RWPE2 (cell line): ENCODE measurements at regions not wholly inside any gene's neighbourhood (a gene's known extent, or its start where the extent isn't known, plus 50 kb on each side); places are given as distances from the start of the nearest gene placed in this dataset.

ENCODE experiments used
- ATAC-seq: fragments of 200-7000 bp; cut with Tn5 transposase; 3 replicates; pipeline ENCODE4 v1.9.1; 2021; ENCODE audit warnings: low read depth
- DNase-seq: peaks from one replicate; pipeline ENCODE4 v3.0.0-alpha.2; 2020; ENCODE audit warnings: low spot score
- H3K27ac ChIP-seq: fragments of 450-650 bp; 2 replicates; pipeline ENCODE4 v1.5.1; 2017; ENCODE audit warnings: mild to moderate bottlenecking; ENCODE audit not compliant: poor library complexity, severe bottlenecking
- H3K27me3 ChIP-seq: fragments of 250-450 bp; sonication (Bioruptor Pico); 2 replicates; pipeline ENCODE4 v1.5.1; 2021; ENCODE audit warnings: mild to moderate bottlenecking, moderate library complexity; ENCODE audit not compliant: insufficient read depth, poor library complexity, severe bottlenecking
- H3K36me3 ChIP-seq: fragments of 250-450 bp; sonication (Bioruptor Pico); 2 replicates; pipeline ENCODE4 v1.5.1; 2020; ENCODE audit warnings: low read depth, mild to moderate bottlenecking, moderate library complexity
- H3K4me1 ChIP-seq: fragments of 250-450 bp; sonication (Bioruptor Pico); 2 replicates; pipeline ENCODE4 v1.5.1; 2021; ENCODE audit warnings: mild to moderate bottlenecking, moderate library complexity; ENCODE audit not compliant: insufficient read depth, poor library complexity, severe bottlenecking
- H3K4me3 ChIP-seq: fragments of 250-450 bp; sonication (Bioruptor Pico); 2 replicates; pipeline ENCODE4 v1.5.1; 2021; ENCODE audit warnings: mild to moderate bottlenecking, moderate library complexity; ENCODE audit not compliant: severe bottlenecking
- H3K9me3 ChIP-seq: fragments of 250-450 bp; sonication (Bioruptor Pico); 2 replicates; pipeline ENCODE4 v1.5.1; 2021; ENCODE audit warnings: mild to moderate bottlenecking, moderate library complexity; ENCODE audit not compliant: severe bottlenecking
- TF ChIP-seq, protein P1 (sequence below): fragments of 450-650 bp; IDR thresholded peaks from one replicate; pipeline ENCODE4 v1.5.1; 2017; ENCODE audit warnings: mild to moderate bottlenecking, moderate library complexity; ENCODE audit not compliant: poor library complexity, severe bottlenecking

DNA sequence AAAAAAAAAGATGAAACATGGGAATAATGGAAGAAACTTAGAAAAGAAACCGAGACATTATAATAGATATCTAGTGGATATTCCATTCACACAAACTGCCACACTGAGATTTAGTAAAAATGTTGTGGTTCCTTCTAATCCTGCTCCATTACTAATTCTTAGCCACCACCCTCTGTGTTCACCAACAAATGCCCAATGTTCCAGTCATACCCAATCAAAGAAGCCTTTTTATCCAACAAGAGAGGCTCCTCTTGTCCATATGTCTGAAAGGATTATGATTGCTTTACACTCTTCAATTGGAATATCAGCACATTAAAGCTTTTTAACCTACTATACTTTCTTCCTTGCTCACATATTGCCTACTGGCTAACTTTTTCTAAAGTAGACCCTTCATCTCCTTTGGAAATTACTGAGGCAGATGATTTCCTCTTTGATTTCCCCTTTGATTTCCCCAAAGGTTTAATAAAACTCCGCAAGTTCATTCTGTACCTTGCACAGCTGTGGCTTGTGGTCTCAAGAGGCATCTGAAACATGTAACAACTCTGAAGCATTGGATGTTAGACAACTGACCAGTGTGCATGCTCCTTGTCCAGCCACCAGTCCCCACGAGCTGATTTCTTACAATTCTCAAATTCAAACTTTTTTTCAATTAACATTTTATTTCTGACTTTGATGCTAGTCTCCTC lies 305.6 kb upstream of the LYPLAL1 start:
- Histone ChIP-seq H3K9me3 (no peaks in the 10 kb centered on the region), H3K4me3 (no peak overlapping the region), H3K27me3 (no peaks in the 10 kb centered on the region), H3K36me3 (no peaks in the 10 kb centered on the region), H3K4me1 (no peaks in the 10 kb centered on the region), H3K27ac (no peak overlapping the region)
- TF ChIP-seq, protein P1, sequence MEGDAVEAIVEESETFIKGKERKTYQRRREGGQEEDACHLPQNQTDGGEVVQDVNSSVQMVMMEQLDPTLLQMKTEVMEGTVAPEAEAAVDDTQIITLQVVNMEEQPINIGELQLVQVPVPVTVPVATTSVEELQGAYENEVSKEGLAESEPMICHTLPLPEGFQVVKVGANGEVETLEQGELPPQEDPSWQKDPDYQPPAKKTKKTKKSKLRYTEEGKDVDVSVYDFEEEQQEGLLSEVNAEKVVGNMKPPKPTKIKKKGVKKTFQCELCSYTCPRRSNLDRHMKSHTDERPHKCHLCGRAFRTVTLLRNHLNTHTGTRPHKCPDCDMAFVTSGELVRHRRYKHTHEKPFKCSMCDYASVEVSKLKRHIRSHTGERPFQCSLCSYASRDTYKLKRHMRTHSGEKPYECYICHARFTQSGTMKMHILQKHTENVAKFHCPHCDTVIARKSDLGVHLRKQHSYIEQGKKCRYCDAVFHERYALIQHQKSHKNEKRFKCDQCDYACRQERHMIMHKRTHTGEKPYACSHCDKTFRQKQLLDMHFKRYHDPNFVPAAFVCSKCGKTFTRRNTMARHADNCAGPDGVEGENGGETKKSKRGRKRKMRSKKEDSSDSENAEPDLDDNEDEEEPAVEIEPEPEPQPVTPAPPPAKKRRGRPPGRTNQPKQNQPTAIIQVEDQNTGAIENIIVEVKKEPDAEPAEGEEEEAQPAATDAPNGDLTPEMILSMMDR, result no peak
- ATAC-seq (no peak), DNase-seq (no peak)

DNA sequence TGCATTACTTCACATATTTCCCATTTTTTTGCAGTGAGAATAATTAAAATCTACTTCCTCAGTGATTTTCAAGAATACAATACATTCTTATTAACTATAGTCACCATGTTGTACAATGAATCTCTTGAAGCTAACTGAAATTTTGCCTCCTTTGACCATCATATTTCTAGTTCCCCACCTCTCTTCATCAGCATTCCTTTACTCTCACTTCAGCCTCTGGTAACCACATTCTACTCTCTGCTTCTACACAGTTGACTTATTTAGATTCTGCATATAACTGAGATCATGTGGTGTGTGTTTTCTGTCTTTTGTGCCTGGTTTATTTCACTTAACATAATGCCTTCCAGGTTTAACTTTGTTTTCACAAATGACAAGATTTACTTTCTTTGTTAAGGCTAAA lies 304.4 kb upstream of the LYPLAL1 start:
- ATAC-seq, result no peak
- no peak overlapping the region for H3K27ac ChIP-seq
- H3K9me3 ChIP-seq, result no peaks in the 10 kb centered on the region
- no peaks in the 10 kb centered on the region for H3K27me3 ChIP-seq
- peaks cover 6% of the 10 kb centered on the region for H3K4me1 ChIP-seq
- DNase-seq, result no peak
- H3K4me3 ChIP-seq, result no peak overlapping the region
- H3K36me3 ChIP-seq, result no peaks in the 10 kb centered on the region
- TF ChIP-seq, protein P1, result no peak

DNA sequence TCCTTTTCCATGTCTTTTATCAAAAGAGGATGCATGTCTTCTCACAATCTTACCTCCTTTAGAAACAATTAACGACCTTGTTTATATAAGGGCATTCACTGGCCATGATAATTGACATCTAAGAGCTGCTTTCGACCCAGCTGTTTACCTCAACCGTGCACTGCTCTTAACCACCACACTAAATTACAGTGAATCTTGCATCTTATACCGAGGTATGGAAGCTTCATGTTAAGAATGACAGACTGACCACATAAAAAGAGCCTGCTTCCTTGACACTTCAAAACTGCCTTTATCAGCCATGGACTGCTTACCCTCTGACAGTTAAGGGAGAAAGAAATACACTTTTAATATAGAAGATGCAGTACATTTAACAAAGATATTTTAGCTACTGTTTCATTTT lies 301.7 kb upstream of the LYPLAL1 start:
- Histone ChIP-seq H3K4me1 (peaks cover 12% of the 10 kb centered on the region), H3K4me3 (no peak overlapping the region), H3K9me3 (no peaks in the 10 kb centered on the region), H3K36me3 (no peaks in the 10 kb centered on the region), H3K27ac (no peak overlapping the region), H3K27me3 (no peaks in the 10 kb centered on the region)
- ATAC-seq (no peak), DNase-seq (no peak)
- TF ChIP-seq, protein P1, result no peak

DNA sequence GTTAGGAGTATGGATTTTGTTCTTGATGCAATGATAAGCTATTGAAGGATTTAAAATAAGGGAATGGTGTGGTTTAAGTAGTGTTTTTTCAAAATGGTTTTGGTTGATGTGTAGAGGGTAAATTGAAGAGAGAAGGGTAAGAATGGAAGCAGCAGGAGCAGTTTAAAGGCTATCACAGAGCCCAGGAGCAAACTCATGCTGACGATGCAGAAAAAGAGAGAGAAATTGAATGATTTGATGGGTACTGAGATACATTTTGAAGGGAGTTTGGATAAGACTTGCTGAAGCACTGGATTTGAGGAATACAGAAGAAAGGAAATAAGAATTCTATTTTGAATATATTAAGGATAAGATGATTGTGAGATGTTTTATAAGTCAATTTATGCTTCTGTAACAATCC lies 300.8 kb upstream of the LYPLAL1 start:
- Histone ChIP-seq H3K27ac (no peak overlapping the region), H3K4me1 (peaks cover 12% of the 10 kb centered on the region)
- DNase-seq, result no peak

DNA sequence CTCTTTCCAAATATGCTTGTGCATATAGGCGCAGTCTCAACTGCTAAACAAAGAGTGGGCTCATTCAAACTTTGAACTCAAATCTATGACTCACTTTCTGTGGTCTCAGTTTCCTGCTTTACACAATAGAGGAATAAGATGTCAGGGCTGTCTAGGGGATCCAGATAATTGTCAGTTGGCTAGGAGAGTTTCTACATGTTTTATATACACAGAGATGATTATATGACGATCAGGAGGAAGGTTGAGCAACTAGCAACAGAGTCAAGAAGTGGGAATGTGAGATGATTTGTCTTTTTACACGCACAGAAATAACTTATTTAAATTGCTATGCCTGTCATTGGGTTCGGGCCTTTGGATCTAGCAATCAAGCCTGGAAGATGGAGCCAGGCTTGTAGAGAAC lies 299.4 kb upstream of the LYPLAL1 start:
- peak; percentile 88 for ATAC-seq
- peak overlapping the region; percentile 45 for H3K27ac ChIP-seq
- no peak overlapping the region for H3K4me3 ChIP-seq

More for the DNA sequence above, 300.8 kb upstream of the LYPLAL1 start:
- Histone ChIP-seq H3K4me3 (no peak overlapping the region), H3K27me3 (no peaks in the 10 kb centered on the region), H3K9me3 (no peaks in the 10 kb centered on the region), H3K36me3 (no peaks in the 10 kb centered on the region)
- ATAC-seq, result no peak
- TF ChIP-seq, protein P1, result no peak

More for the DNA sequence above, 299.4 kb upstream of the LYPLAL1 start:
- no peaks in the 10 kb centered on the region for H3K9me3 ChIP-seq
- H3K27me3 ChIP-seq, result no peaks in the 10 kb centered on the region
- TF ChIP-seq, protein P1, result no peak
- H3K4me1 ChIP-seq, result peaks cover 12% of the 10 kb centered on the region
- no peak for DNase-seq
- H3K36me3 ChIP-seq, result no peaks in the 10 kb centered on the region
